ENCODE measurements at regions not wholly inside any gene's neighbourhood (a gene's known extent, or its start where the extent isn't known, plus 50 kb on each side); places are given as distances from the start of the nearest gene placed in this dataset.

DNA sequence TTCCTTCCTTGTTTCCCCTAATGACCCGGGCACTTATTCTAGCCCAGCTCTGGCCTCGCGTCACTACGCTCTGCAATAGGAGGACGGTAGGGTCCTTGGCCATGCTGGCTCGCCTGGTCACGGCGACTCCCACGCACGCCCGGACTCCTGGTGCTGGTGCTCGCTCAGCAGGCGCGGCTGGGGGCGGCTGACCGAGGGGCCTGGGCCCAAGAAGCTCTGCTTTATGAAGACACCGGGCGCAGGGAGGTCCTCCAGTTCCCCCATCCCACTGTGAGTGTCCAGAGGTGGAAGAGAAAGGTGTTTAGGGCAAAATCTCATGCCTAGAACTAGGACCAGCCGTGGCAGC lies 54.2 kb upstream of the ZNF32 start:
- no peak for TF ChIP-seq PPARA (CRISPR knock-in tag; IDR thresholded peaks at IDR 0.05; ENCODE audit: borderline replicate concordance)
- TF ChIP-seq OSR1 (CRISPR knock-in tag; IDR thresholded peaks at IDR 0.05) = no peak
- TF ChIP-seq ZFP30 (CRISPR knock-in tag; IDR thresholded peaks at IDR 0.05) = no peak
- TF ChIP-seq TCF4 (CRISPR knock-in tag; IDR thresholded peaks at IDR 0.05; ENCODE audit: borderline replicate concordance) = no peak
- no peak for TF ChIP-seq RARB (CRISPR knock-in tag; IDR thresholded peaks at IDR 0.05)
- TF ChIP-seq, protein P1, sequence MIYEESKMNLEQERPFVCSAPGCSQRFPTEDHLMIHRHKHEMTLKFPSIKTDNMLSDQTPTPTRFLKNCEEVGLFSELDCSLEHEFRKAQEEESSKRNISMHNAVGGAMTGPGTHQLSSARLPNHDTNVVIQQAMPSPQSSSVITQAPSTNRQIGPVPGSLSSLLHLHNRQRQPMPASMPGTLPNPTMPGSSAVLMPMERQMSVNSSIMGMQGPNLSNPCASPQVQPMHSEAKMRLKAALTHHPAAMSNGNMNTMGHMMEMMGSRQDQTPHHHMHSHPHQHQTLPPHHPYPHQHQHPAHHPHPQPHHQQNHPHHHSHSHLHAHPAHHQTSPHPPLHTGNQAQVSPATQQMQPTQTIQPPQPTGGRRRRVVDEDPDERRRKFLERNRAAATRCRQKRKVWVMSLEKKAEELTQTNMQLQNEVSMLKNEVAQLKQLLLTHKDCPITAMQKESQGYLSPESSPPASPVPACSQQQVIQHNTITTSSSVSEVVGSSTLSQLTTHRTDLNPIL (CRISPR knock-in tag; IDR thresholded peaks at IDR 0.05; ENCODE audit: low read depth) = no peak

Data from SK-N-SH treated with all-trans-retinoic acid at 6 μM for 48 hours (cell line).